DOHH2 (cell line): ENCODE measurements at regions not wholly inside any gene's neighbourhood (a gene's known extent, or its start where the extent isn't known, plus 50 kb on each side); places are given as distances from the start of the nearest gene placed in this dataset.

ENCODE experiments used
- H3F3A ChIP-seq: fragments of 200-600 bp; sonication (generic), shearing (Covaris generic); 2 replicates; pipeline ENCODE4 v1.6.0; 2016; ENCODE audit warnings: antibody characterized with exemption, mild to moderate bottlenecking; ENCODE audit not compliant: control insufficient read depth, insufficient read depth
- H3K27ac ChIP-seq: fragments of 200-600 bp; sonication (generic); 2 replicates; pipeline ENCODE4 v1.5.1; 2014; ENCODE audit warnings: low read depth, mild to moderate bottlenecking, low read length, moderate library complexity
- H3K27me3 ChIP-seq: fragments of 200-600 bp; sonication (generic); 2 replicates; pipeline ENCODE4 v1.6.1; 2014; ENCODE audit warnings: mild to moderate bottlenecking, low read length, mixed read lengths; ENCODE audit not compliant: control insufficient read depth
- H3K36me3 ChIP-seq: fragments of 200-600 bp; sonication (generic); 2 replicates; pipeline ENCODE4 v1.6.1; 2014; ENCODE audit warnings: mild to moderate bottlenecking, low read length, moderate library complexity, mixed read lengths; ENCODE audit not compliant: control insufficient read depth
- H3K4me1 ChIP-seq: fragments of 200-600 bp; sonication (generic); 2 replicates; pipeline ENCODE4 v1.6.1; 2014; ENCODE audit warnings: mild to moderate bottlenecking, low read length, mixed read lengths; ENCODE audit not compliant: control insufficient read depth
- H3K4me2 ChIP-seq: fragments of 200-600 bp; sonication (generic); 2 replicates; pipeline ENCODE4 v1.6.0; 2014; ENCODE audit warnings: mild to moderate bottlenecking, low read length, moderate library complexity
- H3K4me3 ChIP-seq: fragments of 200-600 bp; sonication (generic); 2 replicates; pipeline ENCODE4 v1.5.1; 2014; ENCODE audit warnings: mild to moderate bottlenecking, low read length, mixed read lengths
- H3K79me2 ChIP-seq: fragments of 200-600 bp; sonication (generic); 2 replicates; pipeline ENCODE4 v1.6.1; 2014; ENCODE audit warnings: mild to moderate bottlenecking, low read length, mixed read lengths; ENCODE audit not compliant: control insufficient read depth
- H3K9me2 ChIP-seq: fragments of 200-600 bp; sonication (generic); replicated peaks from 2 replicates; pipeline ENCODE4 v1.6.1; 2014; ENCODE audit warnings: mild to moderate bottlenecking, low read length, mixed read lengths; ENCODE audit not compliant: control insufficient read depth
- H3K9me3 ChIP-seq: fragments of 200-600 bp; sonication (generic); 2 replicates; pipeline ENCODE4 v1.6.1; 2014; ENCODE audit warnings: antibody characterized with exemption, low read length, mixed read lengths; ENCODE audit not compliant: control insufficient read depth, insufficient read depth
- H4K20me1 ChIP-seq: fragments of 200-600 bp; sonication (generic); 2 replicates; pipeline ENCODE4 v1.6.0; 2014; ENCODE audit warnings: low read depth, mild to moderate bottlenecking, antibody characterized with exemption, low read length, moderate library complexity; ENCODE audit not compliant: control insufficient read depth, insufficient read depth
- EZH2phosphoT487 ChIP-seq: fragments of 200-600 bp; sonication (generic); IDR thresholded peaks from 2 replicates; pipeline ENCODE4 v1.6.1; 2017; ENCODE audit warnings: borderline replicate concordance, mild to moderate bottlenecking, antibody characterized with exemption, low read length, moderate library complexity, mixed read lengths
- TF ChIP-seq, protein P1 (sequence below): fragments of 200-600 bp; sonication (generic); IDR thresholded peaks from one replicate; pipeline ENCODE4 v1.5.1; 2014; ENCODE audit warnings: antibody characterized with exemption, mild to moderate bottlenecking, low read depth, low read length; ENCODE audit not compliant: poor library complexity, severe bottlenecking

DNA sequence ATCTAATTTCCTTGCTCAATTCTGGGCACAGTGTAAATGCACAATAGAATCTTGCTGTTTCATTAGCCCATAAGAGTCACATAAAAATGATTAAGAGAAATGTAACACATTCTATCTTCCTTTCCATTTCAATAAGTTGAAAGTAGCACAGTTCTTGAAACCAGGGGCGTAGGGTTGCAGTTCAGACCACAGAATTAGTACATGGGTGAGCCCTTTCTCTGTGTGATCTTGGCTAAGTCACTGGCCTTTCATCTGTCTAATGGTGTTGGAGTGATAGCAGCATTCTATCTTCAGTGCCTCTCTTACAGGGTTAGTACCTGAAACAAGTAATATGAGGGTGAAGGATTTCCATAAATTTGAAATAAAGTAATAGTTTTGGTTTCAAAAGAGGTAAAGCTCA, 445.3 kb upstream of the ZNF462 start:
- no peaks in the 10 kb centered on the region for H3K27me3 ChIP-seq
- no peak overlapping the region for H3K4me2 ChIP-seq
- TF ChIP-seq EZH2phosphoT487: no peak
- TF ChIP-seq, protein P1, sequence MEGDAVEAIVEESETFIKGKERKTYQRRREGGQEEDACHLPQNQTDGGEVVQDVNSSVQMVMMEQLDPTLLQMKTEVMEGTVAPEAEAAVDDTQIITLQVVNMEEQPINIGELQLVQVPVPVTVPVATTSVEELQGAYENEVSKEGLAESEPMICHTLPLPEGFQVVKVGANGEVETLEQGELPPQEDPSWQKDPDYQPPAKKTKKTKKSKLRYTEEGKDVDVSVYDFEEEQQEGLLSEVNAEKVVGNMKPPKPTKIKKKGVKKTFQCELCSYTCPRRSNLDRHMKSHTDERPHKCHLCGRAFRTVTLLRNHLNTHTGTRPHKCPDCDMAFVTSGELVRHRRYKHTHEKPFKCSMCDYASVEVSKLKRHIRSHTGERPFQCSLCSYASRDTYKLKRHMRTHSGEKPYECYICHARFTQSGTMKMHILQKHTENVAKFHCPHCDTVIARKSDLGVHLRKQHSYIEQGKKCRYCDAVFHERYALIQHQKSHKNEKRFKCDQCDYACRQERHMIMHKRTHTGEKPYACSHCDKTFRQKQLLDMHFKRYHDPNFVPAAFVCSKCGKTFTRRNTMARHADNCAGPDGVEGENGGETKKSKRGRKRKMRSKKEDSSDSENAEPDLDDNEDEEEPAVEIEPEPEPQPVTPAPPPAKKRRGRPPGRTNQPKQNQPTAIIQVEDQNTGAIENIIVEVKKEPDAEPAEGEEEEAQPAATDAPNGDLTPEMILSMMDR: no peak
- no peaks in the 10 kb centered on the region for H3K79me2 ChIP-seq
- H4K20me1 ChIP-seq: no peaks in the 10 kb centered on the region
- H3K36me3 ChIP-seq: no peaks in the 10 kb centered on the region
- no peak overlapping the region for H3K27ac ChIP-seq
- H3K4me3 ChIP-seq: no peak overlapping the region
- H3K4me1 ChIP-seq: no peaks in the 10 kb centered on the region
- no peaks in the 10 kb centered on the region for H3K9me2 ChIP-seq
- H3K9me3 ChIP-seq: no peaks in the 10 kb centered on the region
- H3F3A ChIP-seq: no peaks in the 10 kb centered on the region

DNA sequence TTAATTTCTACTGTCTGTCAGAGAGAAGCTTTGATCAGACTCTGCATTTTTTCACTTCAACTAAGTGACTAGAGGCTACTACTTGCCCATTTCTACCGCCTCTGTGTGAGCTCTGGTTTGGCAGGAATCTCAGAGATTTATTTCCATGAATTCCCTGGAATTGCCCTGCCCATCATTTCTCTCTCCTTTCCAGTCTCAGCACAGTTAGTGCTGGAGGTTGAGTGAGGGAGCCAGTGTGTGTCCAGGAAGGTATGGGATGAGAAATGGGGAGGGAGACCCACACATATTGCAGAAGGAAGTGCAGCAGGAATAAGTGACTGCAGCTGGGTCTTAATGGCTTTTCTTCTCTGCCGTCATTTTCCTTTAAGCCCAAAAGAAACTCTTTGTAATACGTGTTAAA, 443.1 kb upstream of the ZNF462 start:
- no peaks in the 10 kb centered on the region for H3K4me1 ChIP-seq
- no peaks in the 10 kb centered on the region for H3K9me3 ChIP-seq
- H3K4me3 ChIP-seq: no peak overlapping the region
- no peak overlapping the region for H3K27ac ChIP-seq
- no peaks in the 10 kb centered on the region for H3K9me2 ChIP-seq
- no peak for TF ChIP-seq EZH2phosphoT487
- TF ChIP-seq, protein P1: no peak
- no peaks in the 10 kb centered on the region for H3K36me3 ChIP-seq
- H3K79me2 ChIP-seq: no peaks in the 10 kb centered on the region
- H3K4me2 ChIP-seq: no peak overlapping the region
- no peaks in the 10 kb centered on the region for H3K27me3 ChIP-seq
- H3F3A ChIP-seq: no peaks in the 10 kb centered on the region
- no peaks in the 10 kb centered on the region for H4K20me1 ChIP-seq

DNA sequence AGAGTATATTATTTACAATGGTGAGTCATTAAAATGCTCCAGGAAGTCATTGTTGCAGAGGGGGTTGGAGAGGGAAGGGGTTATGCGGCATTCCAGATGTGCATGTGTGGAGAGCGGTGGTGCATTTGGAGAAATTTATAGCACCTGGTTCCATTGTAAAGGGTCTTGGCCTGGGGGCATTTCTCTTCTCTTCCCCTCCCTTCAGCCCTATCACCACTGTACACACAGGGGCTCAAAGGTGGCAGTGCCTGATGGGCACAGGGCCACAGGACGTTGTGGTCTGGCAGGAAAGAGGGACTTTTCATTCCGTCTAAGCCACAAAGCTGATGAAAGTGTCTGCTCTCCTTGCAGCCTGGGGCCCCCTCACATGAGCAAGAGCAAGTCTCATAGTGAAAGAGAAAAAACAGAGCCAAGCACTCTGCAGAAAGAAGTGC, 442.4 kb upstream of the ZNF462 start:
- Histone ChIP-seq H3K4me1 (no peaks in the 10 kb centered on the region), H3K79me2 (no peaks in the 10 kb centered on the region), H3K27me3 (no peaks in the 10 kb centered on the region), H3K27ac (no peak overlapping the region), H3K4me2 (no peak overlapping the region), H3F3A (no peaks in the 10 kb centered on the region), H3K36me3 (no peaks in the 10 kb centered on the region), H3K9me2 (no peaks in the 10 kb centered on the region), H3K9me3 (no peaks in the 10 kb centered on the region), H4K20me1 (no peaks in the 10 kb centered on the region), H3K4me3 (no peak overlapping the region)
- no peak for TF ChIP-seq EZH2phosphoT487
- TF ChIP-seq, protein P1: no peak

DNA sequence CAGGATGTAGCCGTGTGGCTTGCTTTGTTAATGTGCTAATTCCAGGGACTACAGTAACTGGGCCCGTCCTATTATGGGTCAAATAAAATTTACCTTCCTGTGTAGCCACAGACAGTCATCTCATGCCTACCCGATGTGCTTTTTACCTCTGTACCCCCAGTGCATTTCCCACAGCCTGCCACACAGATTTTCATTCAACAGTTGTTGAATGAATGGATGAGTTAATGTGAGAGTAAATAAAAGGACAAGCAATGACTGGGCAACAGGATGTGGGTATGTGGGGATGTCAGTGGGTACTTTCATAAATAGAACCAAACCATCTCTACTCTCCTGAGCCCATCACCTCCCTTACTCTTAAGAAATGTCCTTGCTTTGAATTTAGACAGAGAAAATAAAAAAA, 441.2 kb upstream of the ZNF462 start:
- Histone ChIP-seq H3K27me3 (no peaks in the 10 kb centered on the region), H3K4me1 (no peaks in the 10 kb centered on the region), H4K20me1 (no peaks in the 10 kb centered on the region), H3K36me3 (no peaks in the 10 kb centered on the region), H3K9me3 (no peaks in the 10 kb centered on the region), H3K4me3 (no peak overlapping the region), H3K27ac (no peak overlapping the region), H3K9me2 (no peaks in the 10 kb centered on the region), H3F3A (no peaks in the 10 kb centered on the region), H3K79me2 (no peaks in the 10 kb centered on the region), H3K4me2 (no peak overlapping the region)
- no peak for TF ChIP-seq EZH2phosphoT487
- TF ChIP-seq, protein P1: no peak
